ENCODE measurements at regions not wholly inside any gene's neighbourhood (a gene's known extent, or its start where the extent isn't known, plus 50 kb on each side); places are given as distances from the start of the nearest gene placed in this dataset.

DNA sequence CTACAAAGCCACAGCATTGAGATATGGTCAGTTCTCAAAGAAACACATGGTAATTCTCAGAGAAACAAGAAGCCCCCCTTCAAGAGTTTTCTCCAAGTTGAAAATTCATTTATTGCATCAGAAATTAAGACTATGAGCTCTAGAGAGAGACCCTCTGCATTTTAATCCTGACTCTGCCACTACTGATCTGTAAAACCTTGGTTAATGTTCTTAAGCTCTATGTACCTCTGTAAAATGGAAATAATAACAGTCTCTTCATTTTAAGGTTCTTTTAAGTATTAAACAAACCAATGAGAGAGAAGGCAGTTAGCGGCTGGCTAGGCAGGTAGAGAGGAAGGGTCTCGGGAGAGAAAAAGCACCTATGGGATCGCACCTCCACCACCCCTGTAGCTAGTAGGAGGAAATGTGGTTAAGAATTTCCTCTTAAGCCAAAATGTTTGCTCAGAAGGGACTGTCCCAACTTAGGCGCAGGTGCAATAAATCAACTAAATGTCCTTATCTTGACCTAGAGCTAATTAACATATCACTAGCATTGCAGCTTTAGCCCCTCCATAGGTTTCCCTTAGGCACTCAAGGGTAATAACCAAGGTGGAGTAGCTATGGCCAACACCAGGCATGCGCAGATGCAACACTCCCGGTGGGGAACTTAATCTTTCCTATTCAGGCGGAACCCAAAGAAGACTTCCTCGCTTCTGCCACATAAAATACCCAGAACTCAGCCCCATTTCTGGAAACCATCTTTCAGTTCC is 1685.4 kb downstream of the MRPL39 start:
- TF ChIP-seq, protein P1, sequence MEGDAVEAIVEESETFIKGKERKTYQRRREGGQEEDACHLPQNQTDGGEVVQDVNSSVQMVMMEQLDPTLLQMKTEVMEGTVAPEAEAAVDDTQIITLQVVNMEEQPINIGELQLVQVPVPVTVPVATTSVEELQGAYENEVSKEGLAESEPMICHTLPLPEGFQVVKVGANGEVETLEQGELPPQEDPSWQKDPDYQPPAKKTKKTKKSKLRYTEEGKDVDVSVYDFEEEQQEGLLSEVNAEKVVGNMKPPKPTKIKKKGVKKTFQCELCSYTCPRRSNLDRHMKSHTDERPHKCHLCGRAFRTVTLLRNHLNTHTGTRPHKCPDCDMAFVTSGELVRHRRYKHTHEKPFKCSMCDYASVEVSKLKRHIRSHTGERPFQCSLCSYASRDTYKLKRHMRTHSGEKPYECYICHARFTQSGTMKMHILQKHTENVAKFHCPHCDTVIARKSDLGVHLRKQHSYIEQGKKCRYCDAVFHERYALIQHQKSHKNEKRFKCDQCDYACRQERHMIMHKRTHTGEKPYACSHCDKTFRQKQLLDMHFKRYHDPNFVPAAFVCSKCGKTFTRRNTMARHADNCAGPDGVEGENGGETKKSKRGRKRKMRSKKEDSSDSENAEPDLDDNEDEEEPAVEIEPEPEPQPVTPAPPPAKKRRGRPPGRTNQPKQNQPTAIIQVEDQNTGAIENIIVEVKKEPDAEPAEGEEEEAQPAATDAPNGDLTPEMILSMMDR (conservative IDR thresholded peaks at IDR 0.05; ENCODE audit: low read length) = no peak
- TF ChIP-seq EZH2phosphoT487 (IDR thresholded peaks at IDR 0.05; ENCODE audit: borderline replicate concordance) = no peak

All from Loucy (cell line).